Neural progenitor cell (in vitro differentiated cells): ENCODE measurements at regions not wholly inside any gene's neighbourhood (a gene's known extent, or its start where the extent isn't known, plus 50 kb on each side); places are given as distances from the start of the nearest gene placed in this dataset.
"Not testable (repeated sequence)": the region's sequence is repeated elsewhere in the genome, so short reads cannot be mapped to it uniquely, and the experiment has no call there.

Source experiments
- EZH2 ChIP-seq: fragments of 200-600 bp; sonication (generic); IDR thresholded peaks from 2 replicates; pipeline ENCODE4 v1.6.1; 2017; ENCODE audit warnings: antibody characterized with exemption, mild to moderate bottlenecking, moderate library complexity
- EZH2phosphoT487 ChIP-seq: fragments of 200-600 bp; sonication (generic); IDR thresholded peaks from 2 replicates; pipeline ENCODE4 v1.6.1; 2017; ENCODE audit warnings: antibody characterized with exemption
- TF ChIP-seq, protein P1 (sequence below): fragments of 200-600 bp; sonication (generic); IDR thresholded peaks from 2 replicates; pipeline ENCODE4 v1.5.1; 2017; ENCODE audit warnings: antibody characterized with exemption, mild to moderate bottlenecking

DNA sequence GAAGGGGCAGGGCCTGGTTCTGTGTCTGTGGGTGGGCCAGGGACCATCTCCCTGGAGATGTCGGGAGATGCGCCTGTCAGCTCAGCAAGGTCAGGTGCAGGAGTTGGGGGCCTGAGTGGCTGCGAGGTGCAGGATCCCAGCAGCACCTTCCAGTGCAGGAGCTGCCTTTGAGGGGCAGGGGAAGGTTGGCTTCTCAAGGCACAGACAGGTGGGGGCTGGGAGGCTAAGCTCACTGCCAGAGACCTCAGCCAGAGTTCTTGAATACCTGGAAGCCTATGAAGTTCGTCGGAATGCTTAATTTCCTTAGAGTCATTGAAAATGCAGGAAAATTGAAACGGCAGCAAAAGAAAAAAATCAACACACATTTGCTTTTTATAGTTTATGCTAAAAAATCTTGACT lies 72.8 kb upstream of the CRYM start:
- TF ChIP-seq, protein P1, sequence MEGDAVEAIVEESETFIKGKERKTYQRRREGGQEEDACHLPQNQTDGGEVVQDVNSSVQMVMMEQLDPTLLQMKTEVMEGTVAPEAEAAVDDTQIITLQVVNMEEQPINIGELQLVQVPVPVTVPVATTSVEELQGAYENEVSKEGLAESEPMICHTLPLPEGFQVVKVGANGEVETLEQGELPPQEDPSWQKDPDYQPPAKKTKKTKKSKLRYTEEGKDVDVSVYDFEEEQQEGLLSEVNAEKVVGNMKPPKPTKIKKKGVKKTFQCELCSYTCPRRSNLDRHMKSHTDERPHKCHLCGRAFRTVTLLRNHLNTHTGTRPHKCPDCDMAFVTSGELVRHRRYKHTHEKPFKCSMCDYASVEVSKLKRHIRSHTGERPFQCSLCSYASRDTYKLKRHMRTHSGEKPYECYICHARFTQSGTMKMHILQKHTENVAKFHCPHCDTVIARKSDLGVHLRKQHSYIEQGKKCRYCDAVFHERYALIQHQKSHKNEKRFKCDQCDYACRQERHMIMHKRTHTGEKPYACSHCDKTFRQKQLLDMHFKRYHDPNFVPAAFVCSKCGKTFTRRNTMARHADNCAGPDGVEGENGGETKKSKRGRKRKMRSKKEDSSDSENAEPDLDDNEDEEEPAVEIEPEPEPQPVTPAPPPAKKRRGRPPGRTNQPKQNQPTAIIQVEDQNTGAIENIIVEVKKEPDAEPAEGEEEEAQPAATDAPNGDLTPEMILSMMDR: not testable (repeated sequence)
- TF ChIP-seq EZH2, EZH2phosphoT487: not testable (repeated sequence)
